ENCODE measurements at regions not wholly inside any gene's neighbourhood (a gene's known extent, or its start where the extent isn't known, plus 50 kb on each side); places are given as distances from the start of the nearest gene placed in this dataset.
"Not testable (repeated sequence)": the region's sequence is repeated elsewhere in the genome, so short reads cannot be mapped to it uniquely, and the experiment has no call there.

- DNase-seq, result no peak
Measured at GRCh38 chr3:166296179-166296783, 459.1 kb upstream of the BCHE start.

- no peak for DNase-seq
Measured at GRCh38 chr3:166291186-166291955, 454.1 kb upstream of the BCHE start.

GRCh38 chr3:166285001-166285400 lies 447.8 kb upstream of the BCHE start:
- no peak for DNase-seq

- no peak for DNase-seq
Measured at GRCh38 chr3:166283840-166284239, 446.6 kb upstream of the BCHE start.

GRCh38 chr3:166282931-166283330 lies 445.7 kb upstream of the BCHE start:
- no peak for DNase-seq

GRCh38 chr3:166279636-166280035 lies 442.4 kb upstream of the BCHE start:
- DNase-seq, result no peak

- no peak for DNase-seq
Measured at GRCh38 chr3:166275024-166275390, 437.8 kb upstream of the BCHE start.

- no peak for DNase-seq
Measured at GRCh38 chr3:166274351-166275023, 437.3 kb upstream of the BCHE start.

GRCh38 chr3:166270429-166270828 lies 433.2 kb upstream of the BCHE start:
- no peak for DNase-seq

- DNase-seq, result no peak
Measured at GRCh38 chr3:166265153-166265552, 427.9 kb upstream of the BCHE start.

- no peak for DNase-seq
Measured at GRCh38 chr3:166263460-166263859, 426.2 kb upstream of the BCHE start.

- not testable (repeated sequence) for DNase-seq
Measured at GRCh38 chr3:166258293-166258850, 421.1 kb upstream of the BCHE start.

- DNase-seq, result no peak
Measured at GRCh38 chr3:166257715-166258114, 420.5 kb upstream of the BCHE start.

- DNase-seq, result no peak
Measured at GRCh38 chr3:166248784-166249183, 411.6 kb upstream of the BCHE start.

GRCh38 chr3:166243511-166243910 lies 406.3 kb upstream of the BCHE start:
- DNase-seq, result no peak

GRCh38 chr3:166223120-166223519 lies 385.9 kb upstream of the BCHE start:
- DNase-seq, result no peak

GRCh38 chr3:166211451-166211850 lies 374.2 kb upstream of the BCHE start:
- no peak for DNase-seq

- DNase-seq, result no peak
Measured at GRCh38 chr3:166209701-166210100, 372.5 kb upstream of the BCHE start.

GRCh38 chr3:166205158-166205557 lies 367.9 kb upstream of the BCHE start:
- DNase-seq, result no peak

GRCh38 chr3:166201476-166201875 lies 364.3 kb upstream of the BCHE start:
- DNase-seq, result no peak

- DNase-seq, result no peak
Measured at GRCh38 chr3:166199491-166199890, 362.3 kb upstream of the BCHE start.

- DNase-seq, result no peak
Measured at GRCh38 chr3:166195808-166196207, 358.6 kb upstream of the BCHE start.

- no peak for DNase-seq
Measured at GRCh38 chr3:166191411-166191810, 354.2 kb upstream of the BCHE start.

- no peak for DNase-seq
Measured at GRCh38 chr3:166190360-166190759, 353.1 kb upstream of the BCHE start.
